ENCODE measurements at regions not wholly inside any gene's neighbourhood (a gene's known extent, or its start where the extent isn't known, plus 50 kb on each side); places are given as distances from the start of the nearest gene placed in this dataset.

- no peak for TF ChIP-seq CTCF (conservative IDR thresholded peaks at IDR 0.05 in 1 of 2, IDR thresholded peaks at IDR 0.05 in 1 of 2; ENCODE audit: low read depth in 1 of 2, low read length in 2 of 2)
- TF ChIP-seq EZH2 (IDR thresholded peaks at IDR 0.05; ENCODE audit: low read length, missing control alignments): no peak
Observed at GRCh38 chr14:51562816-51563215, 88.9 kb upstream of the FRMD6 start.

All from fibroblast of lung (primary cell).